ENCODE measurements at regions not wholly inside any gene's neighbourhood (a gene's known extent, or its start where the extent isn't known, plus 50 kb on each side); places are given as distances from the start of the nearest gene placed in this dataset.

DNA sequence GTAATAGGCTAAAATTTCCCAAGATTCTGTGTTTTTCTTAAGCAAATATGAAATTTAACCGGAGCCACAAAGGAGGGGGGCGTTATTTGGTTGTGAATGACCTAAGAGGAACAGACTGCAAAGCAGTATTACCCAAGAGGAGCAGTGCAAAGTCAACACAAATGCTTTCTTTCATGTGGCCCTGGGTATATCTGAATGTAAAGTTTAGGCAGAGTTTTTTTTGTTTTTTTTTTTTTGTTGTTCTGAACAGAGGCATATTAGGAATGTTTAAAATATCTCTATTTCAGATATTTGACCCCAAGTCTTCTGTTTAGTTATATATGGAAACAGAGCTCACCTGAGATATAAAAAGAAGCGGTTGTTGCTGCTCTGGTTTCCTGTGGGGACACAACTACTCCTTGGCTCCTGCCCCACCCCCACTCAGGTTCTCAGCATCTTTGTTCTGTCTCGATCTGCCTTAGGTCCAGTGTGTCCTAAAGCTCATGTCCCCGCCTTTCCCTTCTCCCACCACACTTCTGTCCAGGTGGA, 220.7 kb downstream of the RFC3 start:
- FAIRE-seq: no peak
- no peak overlapping the region for H3K4me2 ChIP-seq (ENCODE audit: insufficient read depth, low read length)
- no peaks in the 10 kb centered on the region for H3K79me2 ChIP-seq (ENCODE audit: control insufficient read depth, insufficient read depth, low read length)
- dilution Hi-C loops (cut with MboI; ENCODE audit: extremely low pct_ligation_motif_present, low sequenced_read_pairs): no loop called here
- H3K9ac ChIP-seq (replicated peaks; ENCODE audit: extremely low read depth, insufficient read depth, low read length): no peak overlapping the region
- no peaks in the 10 kb centered on the region for H3K9me3 ChIP-seq (replicated peaks; ENCODE audit: control insufficient read depth, insufficient read depth, low read length)
- H3K4me1 ChIP-seq (ENCODE audit: control insufficient read depth, extremely low read depth, insufficient read depth, low read length): peaks cover 7% of the 10 kb centered on the region
- DNase-seq (ENCODE audit: low read depth, low spot score): no peak
- no peak overlapping the region for H3K4me3 ChIP-seq (replicated peaks in 1 of 3; ENCODE audit: insufficient read depth in 1 of 3, low read depth in 1 of 3, low read length in 3 of 3)
- no peaks in the 10 kb centered on the region for H4K20me1 ChIP-seq (replicated peaks; ENCODE audit: control insufficient read depth, extremely low read depth, insufficient read depth, low read length)
- H2AFZ ChIP-seq (ENCODE audit: low read depth, low read length): no peak overlapping the region
- H3K9me1 ChIP-seq (replicated peaks; ENCODE audit: control insufficient read depth, extremely low read depth, insufficient read depth, low read length): no peaks in the 10 kb centered on the region
- no peak overlapping the region for H3K27ac ChIP-seq (ENCODE audit: insufficient read depth, low read depth, low read length)
- BruUV-seq (replicated peaks): no TSS peak
- no peaks in the 10 kb centered on the region for H3K27me3 ChIP-seq (ENCODE audit: control insufficient read depth in 2 of 2, insufficient read depth in 2 of 2, low read length in 2 of 2)
- no peaks in the 10 kb centered on the region for H3K36me3 ChIP-seq (ENCODE audit: control insufficient read depth in 2 of 2, extremely low read depth in 1 of 2, insufficient read depth in 2 of 2, low read length in 2 of 2)
- ChIA-PET POLR2A (no interaction called here), CTCF (interaction anchor here (0.8 to 1.3 kb wide), 2 partner anchors 10 to 25 kb away, joined by 3 read pairs; no protein-coding TSS in a partner anchor)
- intact Hi-C loops (cut with micrococcal nuclease): no loop called here
- TF ChIP-seq EZH2 (IDR thresholded peaks at IDR 0.05; ENCODE audit: borderline replicate concordance, low read depth, low read length, severe bottlenecking) (no peak), MYC (IDR thresholded peaks at IDR 0.05; ENCODE audit: low read depth, low read length) (no peak), GATA2 (IDR thresholded peaks at IDR 0.05; ENCODE audit: insufficient read depth, insufficient read length, low read depth, low read length) (no peak), POLR2A (IDR thresholded peaks at IDR 0.05; ENCODE audit: low read depth, low read length) (no peak), JUN (IDR thresholded peaks at IDR 0.05; ENCODE audit: borderline replicate concordance, insufficient read depth, insufficient read length, low read depth) (no peak)

DNA sequence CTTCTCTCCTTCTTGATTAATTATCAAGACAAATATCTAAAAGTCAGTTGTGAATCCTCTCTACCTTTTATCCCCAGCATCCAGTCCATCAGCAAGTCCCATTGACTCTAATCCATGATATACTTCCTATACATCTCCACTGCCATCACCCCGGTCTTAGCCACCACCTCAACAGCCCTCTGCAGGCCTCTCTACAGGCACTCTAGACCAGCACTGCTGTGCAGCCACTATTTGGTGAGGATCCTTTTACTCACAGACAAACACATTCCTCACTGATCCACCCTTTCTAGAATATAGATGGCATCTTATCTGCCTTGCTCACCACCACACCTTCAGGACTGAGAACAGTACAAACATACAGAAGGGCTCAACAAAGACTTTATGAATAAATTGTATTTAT, 221.7 kb downstream of the RFC3 start:
- CTCF ChIA-PET: no interaction called here
- no peak overlapping the region for H2AFZ ChIP-seq (ENCODE audit: low read depth, low read length)
- no TSS peak for BruUV-seq (replicated peaks)

More for the DNA sequence above, 221.7 kb downstream of the RFC3 start:
- Histone ChIP-seq H3K79me2 (ENCODE audit: control insufficient read depth, insufficient read depth, low read length) (no peaks in the 10 kb centered on the region), H3K4me3 (replicated peaks in 1 of 3; ENCODE audit: insufficient read depth in 1 of 3, low read depth in 1 of 3, low read length in 3 of 3) (no peak overlapping the region), H4K20me1 (replicated peaks; ENCODE audit: control insufficient read depth, extremely low read depth, insufficient read depth, low read length) (no peaks in the 10 kb centered on the region), H3K27ac (ENCODE audit: insufficient read depth, low read depth, low read length) (no peak overlapping the region), H3K4me1 (ENCODE audit: control insufficient read depth, extremely low read depth, insufficient read depth, low read length) (peaks cover 7% of the 10 kb centered on the region), H3K9ac (replicated peaks; ENCODE audit: extremely low read depth, insufficient read depth, low read length) (no peak overlapping the region), H3K27me3 (ENCODE audit: control insufficient read depth in 2 of 2, insufficient read depth in 2 of 2, low read length in 2 of 2) (no peaks in the 10 kb centered on the region), H3K4me2 (ENCODE audit: insufficient read depth, low read length) (no peak overlapping the region), H3K9me3 (replicated peaks; ENCODE audit: control insufficient read depth, insufficient read depth, low read length) (no peaks in the 10 kb centered on the region), H3K9me1 (replicated peaks; ENCODE audit: control insufficient read depth, extremely low read depth, insufficient read depth, low read length) (no peaks in the 10 kb centered on the region), H3K36me3 (ENCODE audit: control insufficient read depth in 2 of 2, extremely low read depth in 1 of 2, insufficient read depth in 2 of 2, low read length in 2 of 2) (no peaks in the 10 kb centered on the region)
- dilution Hi-C loops (cut with MboI; ENCODE audit: extremely low pct_ligation_motif_present, low sequenced_read_pairs) (no loop called here), intact Hi-C loops (cut with micrococcal nuclease) (no loop called here)
- DNase-seq (ENCODE audit: low read depth, low spot score) (no peak), FAIRE-seq (no peak)
- TF ChIP-seq POLR2A (IDR thresholded peaks at IDR 0.05; ENCODE audit: low read depth, low read length) (no peak), JUN (IDR thresholded peaks at IDR 0.05; ENCODE audit: borderline replicate concordance, insufficient read depth, insufficient read length, low read depth) (no peak), POLR2AphosphoS5 (IDR thresholded peaks at IDR 0.05; ENCODE audit: insufficient read depth, low read depth, low read length) (no peak), MYC (IDR thresholded peaks at IDR 0.05; ENCODE audit: low read depth, low read length) (no peak), EZH2 (IDR thresholded peaks at IDR 0.05; ENCODE audit: borderline replicate concordance, low read depth, low read length, severe bottlenecking) (no peak), FOS (IDR thresholded peaks at IDR 0.05; ENCODE audit: borderline replicate concordance, insufficient read depth, low read length) (no peak), GATA2 (IDR thresholded peaks at IDR 0.05; ENCODE audit: insufficient read depth, insufficient read length, low read depth, low read length) (no peak)
- TF ChIP-seq, protein P1, sequence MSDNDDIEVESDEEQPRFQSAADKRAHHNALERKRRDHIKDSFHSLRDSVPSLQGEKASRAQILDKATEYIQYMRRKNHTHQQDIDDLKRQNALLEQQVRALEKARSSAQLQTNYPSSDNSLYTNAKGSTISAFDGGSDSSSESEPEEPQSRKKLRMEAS (IDR thresholded peaks at IDR 0.05; ENCODE audit: insufficient read depth, insufficient read length): no peak
- TF ChIP-seq, protein P2, sequence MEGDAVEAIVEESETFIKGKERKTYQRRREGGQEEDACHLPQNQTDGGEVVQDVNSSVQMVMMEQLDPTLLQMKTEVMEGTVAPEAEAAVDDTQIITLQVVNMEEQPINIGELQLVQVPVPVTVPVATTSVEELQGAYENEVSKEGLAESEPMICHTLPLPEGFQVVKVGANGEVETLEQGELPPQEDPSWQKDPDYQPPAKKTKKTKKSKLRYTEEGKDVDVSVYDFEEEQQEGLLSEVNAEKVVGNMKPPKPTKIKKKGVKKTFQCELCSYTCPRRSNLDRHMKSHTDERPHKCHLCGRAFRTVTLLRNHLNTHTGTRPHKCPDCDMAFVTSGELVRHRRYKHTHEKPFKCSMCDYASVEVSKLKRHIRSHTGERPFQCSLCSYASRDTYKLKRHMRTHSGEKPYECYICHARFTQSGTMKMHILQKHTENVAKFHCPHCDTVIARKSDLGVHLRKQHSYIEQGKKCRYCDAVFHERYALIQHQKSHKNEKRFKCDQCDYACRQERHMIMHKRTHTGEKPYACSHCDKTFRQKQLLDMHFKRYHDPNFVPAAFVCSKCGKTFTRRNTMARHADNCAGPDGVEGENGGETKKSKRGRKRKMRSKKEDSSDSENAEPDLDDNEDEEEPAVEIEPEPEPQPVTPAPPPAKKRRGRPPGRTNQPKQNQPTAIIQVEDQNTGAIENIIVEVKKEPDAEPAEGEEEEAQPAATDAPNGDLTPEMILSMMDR (IDR thresholded peaks at IDR 0.05; ENCODE audit: extremely low read depth in 1 of 2, insufficient read depth in 1 of 2, low read depth in 1 of 2, low read length in 2 of 2): no peak
- POLR2A ChIA-PET: no interaction called here
